SK-N-MC (cell line): ENCODE measurements at regions not wholly inside any gene's neighbourhood (a gene's known extent, or its start where the extent isn't known, plus 50 kb on each side); places are given as distances from the start of the nearest gene placed in this dataset.

Source experiments
- DNase-seq: peaks from one replicate; pipeline ENCODE4 v3.0.0-alpha.2; 2011; ENCODE audit warnings: low read depth, low spot score
- H3K27ac ChIP-seq: fragments of 200-600 bp; sonication (generic); 2 replicates; pipeline ENCODE4 v1.5.1; 2016; ENCODE audit warnings: mixed run types
- H3K36me3 ChIP-seq: fragments of 200-600 bp; sonication (generic); 2 replicates; pipeline ENCODE4 v1.6.1; 2017; ENCODE audit warnings: antibody characterized with exemption, low read length, mixed read lengths; ENCODE audit not compliant: insufficient read depth
- H3K4me3 ChIP-seq: fragments of 200-600 bp; sonication (generic); 2 replicates; pipeline ENCODE4 v1.5.1; 2016
- H3K9ac ChIP-seq: fragments of 200-600 bp; sonication (generic); 2 replicates; pipeline ENCODE4 v1.8.0; 2017; ENCODE audit warnings: mixed run types, mixed read lengths; ENCODE audit not compliant: insufficient read length
- H3K9me3 ChIP-seq: fragments of 200-600 bp; sonication (generic); 2 replicates; pipeline ENCODE4 v1.6.1; 2017; ENCODE audit warnings: low read depth, mild to moderate bottlenecking, antibody characterized with exemption, low read length, moderate library complexity, mixed read lengths
- EZH2 ChIP-seq: fragments of 200-600 bp; sonication (generic); IDR thresholded peaks from one replicate; pipeline ENCODE4 v1.6.1; 2017; ENCODE audit warnings: antibody characterized with exemption
- FOXP2 ChIP-seq: optimal IDR thresholded peaks from 2 replicates; pipeline ENCODE3; 2011; ENCODE audit warnings: mild to moderate bottlenecking, moderate library complexity; ENCODE audit not compliant: insufficient read depth; ENCODE audit errors: extremely low read length, control extremely low read depth
- POLR2AphosphoS5 ChIP-seq: IDR thresholded peaks from 2 replicates; pipeline ENCODE4 v1.6.1; 2012; ENCODE audit warnings: mild to moderate bottlenecking, low read depth, low read length, borderline replicate concordance

GRCh38 chr2:120887320-120887697 is 151.6 kb downstream of the GLI2 start:
- no peaks in the 10 kb centered on the region for H3K36me3 ChIP-seq
- H3K27ac ChIP-seq: no peak overlapping the region
- no peak for DNase-seq
- H3K9ac ChIP-seq: no peak overlapping the region
- H3K9me3 ChIP-seq: no peaks in the 10 kb centered on the region
- H3K4me3 ChIP-seq: no peak overlapping the region
- no peak for TF ChIP-seq EZH2
- TF ChIP-seq POLR2AphosphoS5: no peak
- TF ChIP-seq FOXP2: no peak

GRCh38 chr2:120887741-120888231 is 152.1 kb downstream of the GLI2 start:
- no peak overlapping the region for H3K27ac ChIP-seq
- no peak for TF ChIP-seq EZH2
- no peaks in the 10 kb centered on the region for H3K36me3 ChIP-seq

GRCh38 chr2:120888851-120889250 is 153.2 kb downstream of the GLI2 start:
- no peak overlapping the region for H3K27ac ChIP-seq
- no peaks in the 10 kb centered on the region for H3K9me3 ChIP-seq
- no peak for TF ChIP-seq EZH2
- TF ChIP-seq POLR2AphosphoS5: no peak
- no peak for TF ChIP-seq FOXP2

More at GRCh38 chr2:120887741-120888231, 152.1 kb downstream of the GLI2 start:
- Histone ChIP-seq H3K9me3 (no peaks in the 10 kb centered on the region), H3K4me3 (no peak overlapping the region), H3K9ac (no peak overlapping the region)
- no peak for DNase-seq

GRCh38 chr2:120889936-120890335 is 154.3 kb downstream of the GLI2 start:
- Histone ChIP-seq H3K4me3 (no peak overlapping the region), H3K9me3 (no peaks in the 10 kb centered on the region), H3K9ac (no peak overlapping the region), H3K27ac (no peak overlapping the region), H3K36me3 (no peaks in the 10 kb centered on the region)
- DNase-seq: no peak
- TF ChIP-seq FOXP2 (no peak), POLR2AphosphoS5 (no peak), EZH2 (no peak)

More at GRCh38 chr2:120888851-120889250, 153.2 kb downstream of the GLI2 start:
- no peaks in the 10 kb centered on the region for H3K36me3 ChIP-seq
- no peak overlapping the region for H3K4me3 ChIP-seq
- H3K9ac ChIP-seq: no peak overlapping the region
- no peak for DNase-seq

GRCh38 chr2:120890566-120891360 is 155.1 kb downstream of the GLI2 start:
- no peaks in the 10 kb centered on the region for H3K36me3 ChIP-seq
- DNase-seq: no peak
- no peak overlapping the region for H3K4me3 ChIP-seq
- no peaks in the 10 kb centered on the region for H3K9me3 ChIP-seq
- TF ChIP-seq EZH2 (no peak), POLR2AphosphoS5 (no peak), FOXP2 (no peak)
- no peak overlapping the region for H3K9ac ChIP-seq
- no peak overlapping the region for H3K27ac ChIP-seq

- Histone ChIP-seq H3K9me3 (no peaks in the 10 kb centered on the region), H3K9ac (no peak overlapping the region), H3K36me3 (no peaks in the 10 kb centered on the region), H3K27ac (peak overlapping the region; percentile 31; the same call in 1 of the 2 replicates), H3K4me3 (no peak overlapping the region)
- no peak for TF ChIP-seq POLR2AphosphoS5
- no peak for TF ChIP-seq EZH2
- no peak for TF ChIP-seq FOXP2
- no peak for DNase-seq
Observed at GRCh38 chr2:120892271-120892966, 156.8 kb downstream of the GLI2 start.

- no peaks in the 10 kb centered on the region for H3K36me3 ChIP-seq
- TF ChIP-seq EZH2: no peak
- no peak for TF ChIP-seq FOXP2
- no peak for TF ChIP-seq POLR2AphosphoS5
- peak overlapping the region; percentile 57 for H3K9ac ChIP-seq
- no peak for DNase-seq
- H3K27ac ChIP-seq: peak overlapping the region; percentile 80
- 0 out of 2 replicates have a peak overlapping the region, but pooled peaks have one; percentile 5 for H3K4me3 ChIP-seq
- H3K9me3 ChIP-seq: no peaks in the 10 kb centered on the region
Observed at GRCh38 chr2:120892967-120893667, 157.4 kb downstream of the GLI2 start.

- H3K9me3 ChIP-seq: no peaks in the 10 kb centered on the region
- DNase-seq: no peak
- TF ChIP-seq FOXP2 (no peak), POLR2AphosphoS5 (no peak), EZH2 (no peak)
- peak overlapping the region; percentile 29 for H3K9ac ChIP-seq
- H3K4me3 ChIP-seq: peak overlapping the region; percentile 5
- no peaks in the 10 kb centered on the region for H3K36me3 ChIP-seq
- peak overlapping the region; percentile 80 for H3K27ac ChIP-seq
Observed at GRCh38 chr2:120893811-120894584, 158.3 kb downstream of the GLI2 start.

GRCh38 chr2:120894966-120895365 is 159.3 kb downstream of the GLI2 start:
- Histone ChIP-seq H3K9me3 (no peaks in the 10 kb centered on the region), H3K27ac (no peak overlapping the region), H3K4me3 (no peak overlapping the region), H3K36me3 (no peaks in the 10 kb centered on the region), H3K9ac (no peak overlapping the region)
- no peak for TF ChIP-seq POLR2AphosphoS5
- TF ChIP-seq EZH2: no peak
- no peak for TF ChIP-seq FOXP2
- DNase-seq: no peak
